Upper lobe of left lung (tissue), 4 donors: ENCODE measurements at regions not wholly inside any gene's neighbourhood (a gene's known extent, or its start where the extent isn't known, plus 50 kb on each side); places are given as distances from the start of the nearest gene placed in this dataset.

Experiments
- EP300 ChIP-seq, 4 donors: sonication (generic); formaldehyde crosslinking; IDR thresholded peaks; one replicate each; pipeline ENCODE4 v1.5.1; 2017; ENCODE audit warnings: antibody characterized with exemption in 4 of 4, control low read depth in 2 of 4
- POLR2A ChIP-seq, 4 donors: fragments of 450-650 bp; IDR thresholded peaks; one replicate each; pipeline ENCODE4 v1.5.1; 2016 to 2017; ENCODE audit warnings: antibody characterized with exemption in 4 of 4, mild to moderate bottlenecking in 2 of 4
- POLR2AphosphoS5 ChIP-seq, 2 donors: sonication (generic); formaldehyde crosslinking; IDR thresholded peaks; one replicate each; pipeline ENCODE4 v1.5.1; 2017; ENCODE audit warnings: antibody characterized with exemption in 2 of 2
- TF ChIP-seq, protein P1 (sequence below), 6 experiments: fragments of 450-650 bp in 4 of 6; fragments of 200-600 bp in 2 of 6; sonication (generic) in 2 of 6; IDR thresholded peaks; one replicate each; pipeline ENCODE4 v1.5.1; 2016 to 2019; ENCODE audit warnings: antibody characterized with exemption in 6 of 6

- TF ChIP-seq, protein P1, sequence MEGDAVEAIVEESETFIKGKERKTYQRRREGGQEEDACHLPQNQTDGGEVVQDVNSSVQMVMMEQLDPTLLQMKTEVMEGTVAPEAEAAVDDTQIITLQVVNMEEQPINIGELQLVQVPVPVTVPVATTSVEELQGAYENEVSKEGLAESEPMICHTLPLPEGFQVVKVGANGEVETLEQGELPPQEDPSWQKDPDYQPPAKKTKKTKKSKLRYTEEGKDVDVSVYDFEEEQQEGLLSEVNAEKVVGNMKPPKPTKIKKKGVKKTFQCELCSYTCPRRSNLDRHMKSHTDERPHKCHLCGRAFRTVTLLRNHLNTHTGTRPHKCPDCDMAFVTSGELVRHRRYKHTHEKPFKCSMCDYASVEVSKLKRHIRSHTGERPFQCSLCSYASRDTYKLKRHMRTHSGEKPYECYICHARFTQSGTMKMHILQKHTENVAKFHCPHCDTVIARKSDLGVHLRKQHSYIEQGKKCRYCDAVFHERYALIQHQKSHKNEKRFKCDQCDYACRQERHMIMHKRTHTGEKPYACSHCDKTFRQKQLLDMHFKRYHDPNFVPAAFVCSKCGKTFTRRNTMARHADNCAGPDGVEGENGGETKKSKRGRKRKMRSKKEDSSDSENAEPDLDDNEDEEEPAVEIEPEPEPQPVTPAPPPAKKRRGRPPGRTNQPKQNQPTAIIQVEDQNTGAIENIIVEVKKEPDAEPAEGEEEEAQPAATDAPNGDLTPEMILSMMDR (IDR thresholded peaks at IDR 0.05) = no peak
- no peak for TF ChIP-seq EP300 (IDR thresholded peaks at IDR 0.05)
- no peak for TF ChIP-seq POLR2A (IDR thresholded peaks at IDR 0.05)
- no peak for TF ChIP-seq POLR2AphosphoS5 (IDR thresholded peaks at IDR 0.05)
Observed at GRCh38 chr4:132437117-132437516, 712.0 kb upstream of the PCDH10 start.
